ENCODE measurements at regions not wholly inside any gene's neighbourhood (a gene's known extent, or its start where the extent isn't known, plus 50 kb on each side); places are given as distances from the start of the nearest gene placed in this dataset.

DNA sequence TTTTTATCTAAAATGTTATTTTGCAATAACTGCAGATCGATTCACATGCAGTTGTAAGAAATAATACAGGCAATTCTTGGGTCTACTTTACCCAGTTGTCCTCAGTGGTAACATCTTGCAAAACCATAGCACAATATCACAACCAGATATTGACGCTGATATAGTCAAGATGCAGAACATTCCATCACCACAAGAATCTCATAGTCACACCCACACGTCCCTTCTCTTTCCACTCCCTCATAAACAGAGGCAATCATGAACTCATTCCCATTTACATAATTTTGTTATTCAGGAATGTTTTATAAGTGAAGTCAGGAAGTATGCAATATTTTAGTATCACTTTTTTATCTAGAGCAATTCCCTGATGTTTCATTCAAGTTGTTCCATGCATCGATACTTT is 797.5 kb upstream of the RAB6C start:
- TF ChIP-seq, protein P1, sequence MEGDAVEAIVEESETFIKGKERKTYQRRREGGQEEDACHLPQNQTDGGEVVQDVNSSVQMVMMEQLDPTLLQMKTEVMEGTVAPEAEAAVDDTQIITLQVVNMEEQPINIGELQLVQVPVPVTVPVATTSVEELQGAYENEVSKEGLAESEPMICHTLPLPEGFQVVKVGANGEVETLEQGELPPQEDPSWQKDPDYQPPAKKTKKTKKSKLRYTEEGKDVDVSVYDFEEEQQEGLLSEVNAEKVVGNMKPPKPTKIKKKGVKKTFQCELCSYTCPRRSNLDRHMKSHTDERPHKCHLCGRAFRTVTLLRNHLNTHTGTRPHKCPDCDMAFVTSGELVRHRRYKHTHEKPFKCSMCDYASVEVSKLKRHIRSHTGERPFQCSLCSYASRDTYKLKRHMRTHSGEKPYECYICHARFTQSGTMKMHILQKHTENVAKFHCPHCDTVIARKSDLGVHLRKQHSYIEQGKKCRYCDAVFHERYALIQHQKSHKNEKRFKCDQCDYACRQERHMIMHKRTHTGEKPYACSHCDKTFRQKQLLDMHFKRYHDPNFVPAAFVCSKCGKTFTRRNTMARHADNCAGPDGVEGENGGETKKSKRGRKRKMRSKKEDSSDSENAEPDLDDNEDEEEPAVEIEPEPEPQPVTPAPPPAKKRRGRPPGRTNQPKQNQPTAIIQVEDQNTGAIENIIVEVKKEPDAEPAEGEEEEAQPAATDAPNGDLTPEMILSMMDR (conservative IDR thresholded peaks at IDR 0.05 in 1 of 2, IDR thresholded peaks at IDR 0.05 in 1 of 2; ENCODE audit: low read depth in 1 of 2, low read length in 2 of 2): no peak
- TF ChIP-seq EZH2 (IDR thresholded peaks at IDR 0.05; ENCODE audit: low read length, missing control alignments): no peak
- Histone ChIP-seq H4K20me1 (ENCODE audit: control insufficient read depth, extremely low read depth, insufficient read depth, low read length) (no peaks in the 10 kb centered on the region), H3K4me3 (replicated peaks in 1 of 4; ENCODE audit: control extremely low read depth in 1 of 4, insufficient read depth in 1 of 4, low read depth in 3 of 4, low read length in 4 of 4) (no peak overlapping the region), H3K4me2 (ENCODE audit: extremely low read depth, insufficient read depth, low read length) (no peak overlapping the region), H3K79me2 (ENCODE audit: control insufficient read depth, insufficient read depth, low read length) (no peaks in the 10 kb centered on the region), H3K9ac (ENCODE audit: insufficient read depth, low read length) (no peak overlapping the region), H3K36me3 (ENCODE audit: control insufficient read depth, insufficient read depth, low read length) (no peaks in the 10 kb centered on the region), H2AFZ (ENCODE audit: low read length) (no peak overlapping the region), H3K4me1 (ENCODE audit: control insufficient read depth, extremely low read depth, insufficient read depth, low read length) (no peaks in the 10 kb centered on the region), H3K9me3 (ENCODE audit: control insufficient read depth, insufficient read depth, low read depth, low read length) (no peaks in the 10 kb centered on the region), H3K27me3 (ENCODE audit: control insufficient read depth, insufficient read depth, low read length) (no peaks in the 10 kb centered on the region), H3K27ac (ENCODE audit: insufficient read depth, low read length) (no peak overlapping the region)
- no peak for DNase-seq (ENCODE audit: low read depth in 2 of 2)

DNA sequence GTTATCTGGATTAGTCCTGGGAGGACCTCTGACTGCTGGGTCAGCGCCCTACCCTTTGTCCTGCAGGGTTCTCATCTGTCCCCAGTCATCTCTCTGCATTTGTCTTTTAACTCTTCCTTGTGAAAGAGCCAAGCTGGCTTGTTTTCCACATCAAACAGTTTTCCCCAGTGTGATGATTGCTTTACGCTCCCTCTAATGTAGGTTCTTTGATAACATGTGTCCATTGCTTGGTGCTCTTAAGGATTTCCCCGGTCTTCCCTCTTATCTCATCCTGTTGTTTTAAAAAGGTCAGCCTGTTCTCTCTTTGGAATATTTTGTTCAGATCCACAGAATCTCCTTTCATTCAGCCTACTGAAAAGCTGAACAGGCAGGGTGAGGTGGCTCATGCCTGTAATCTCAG is 792.1 kb upstream of the RAB6C start:
- TF ChIP-seq, protein P1 (conservative IDR thresholded peaks at IDR 0.05 in 1 of 2, IDR thresholded peaks at IDR 0.05 in 1 of 2; ENCODE audit: low read depth in 1 of 2, low read length in 2 of 2): no peak
- no peak for TF ChIP-seq EZH2 (IDR thresholded peaks at IDR 0.05; ENCODE audit: low read length, missing control alignments)
- Histone ChIP-seq H2AFZ (ENCODE audit: low read length) (no peak overlapping the region), H3K4me3 (replicated peaks in 1 of 4; ENCODE audit: control extremely low read depth in 1 of 4, insufficient read depth in 1 of 4, low read depth in 3 of 4, low read length in 4 of 4) (no peak overlapping the region), H3K9me3 (ENCODE audit: control insufficient read depth, insufficient read depth, low read depth, low read length) (no peaks in the 10 kb centered on the region), H3K79me2 (ENCODE audit: control insufficient read depth, insufficient read depth, low read length) (no peaks in the 10 kb centered on the region), H3K4me2 (ENCODE audit: extremely low read depth, insufficient read depth, low read length) (no peak overlapping the region), H4K20me1 (ENCODE audit: control insufficient read depth, extremely low read depth, insufficient read depth, low read length) (no peaks in the 10 kb centered on the region), H3K9ac (ENCODE audit: insufficient read depth, low read length) (no peak overlapping the region), H3K27me3 (ENCODE audit: control insufficient read depth, insufficient read depth, low read length) (no peaks in the 10 kb centered on the region), H3K4me1 (ENCODE audit: control insufficient read depth, extremely low read depth, insufficient read depth, low read length) (no peaks in the 10 kb centered on the region), H3K27ac (ENCODE audit: insufficient read depth, low read length) (no peak overlapping the region), H3K36me3 (ENCODE audit: control insufficient read depth, insufficient read depth, low read length) (no peaks in the 10 kb centered on the region)
- DNase-seq (ENCODE audit: low read depth in 2 of 2): no peak

DNA sequence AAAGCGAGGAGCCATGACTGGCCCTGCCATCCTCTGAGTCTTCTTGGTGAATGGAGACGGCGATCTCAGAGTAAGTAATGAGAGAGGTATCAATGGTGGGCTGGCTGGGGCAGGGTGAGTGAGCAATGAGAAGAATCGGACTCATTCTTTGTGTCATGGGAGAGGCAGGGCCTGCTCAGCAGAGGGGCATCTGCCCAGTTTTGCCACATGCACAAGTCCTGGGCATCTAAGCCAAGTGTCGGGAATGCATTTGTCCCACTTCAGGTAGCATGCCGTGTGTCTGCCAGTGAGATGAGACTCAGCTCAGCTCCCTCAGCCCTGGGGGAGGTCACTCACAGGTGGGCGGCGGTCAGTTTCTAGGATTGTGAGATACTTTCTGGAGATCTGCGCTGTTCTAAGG is 791.0 kb upstream of the RAB6C start:
- no peak for DNase-seq (ENCODE audit: low read depth in 2 of 2)
- H3K27ac ChIP-seq (ENCODE audit: insufficient read depth, low read length): no peak overlapping the region
- no peaks in the 10 kb centered on the region for H4K20me1 ChIP-seq (ENCODE audit: control insufficient read depth, extremely low read depth, insufficient read depth, low read length)
- H3K9ac ChIP-seq (ENCODE audit: insufficient read depth, low read length): no peak overlapping the region
- H3K4me3 ChIP-seq (replicated peaks in 1 of 4; ENCODE audit: control extremely low read depth in 1 of 4, insufficient read depth in 1 of 4, low read depth in 3 of 4, low read length in 4 of 4): no peak overlapping the region
- H3K4me1 ChIP-seq (ENCODE audit: control insufficient read depth, extremely low read depth, insufficient read depth, low read length): no peaks in the 10 kb centered on the region
- H3K9me3 ChIP-seq (ENCODE audit: control insufficient read depth, insufficient read depth, low read depth, low read length): no peaks in the 10 kb centered on the region
- no peak overlapping the region for H3K4me2 ChIP-seq (ENCODE audit: extremely low read depth, insufficient read depth, low read length)
- TF ChIP-seq, protein P1 (conservative IDR thresholded peaks at IDR 0.05 in 1 of 2, IDR thresholded peaks at IDR 0.05 in 1 of 2; ENCODE audit: low read depth in 1 of 2, low read length in 2 of 2): no peak
- TF ChIP-seq EZH2 (IDR thresholded peaks at IDR 0.05; ENCODE audit: low read length, missing control alignments): no peak
- no peaks in the 10 kb centered on the region for H3K27me3 ChIP-seq (ENCODE audit: control insufficient read depth, insufficient read depth, low read length)
- H3K79me2 ChIP-seq (ENCODE audit: control insufficient read depth, insufficient read depth, low read length): no peaks in the 10 kb centered on the region
- no peaks in the 10 kb centered on the region for H3K36me3 ChIP-seq (ENCODE audit: control insufficient read depth, insufficient read depth, low read length)
- H2AFZ ChIP-seq (ENCODE audit: low read length): no peak overlapping the region
